Stimulated activated CD4-positive, alpha-beta T cell treated with anti-CD3 and anti-CD28 coated beads, Interleukin-12 subunit alpha, Interleukin-12 subunit beta, amount 100 ng/mL, for 4 hours (primary cell): ENCODE measurements at regions not wholly inside any gene's neighbourhood (a gene's known extent, or its start where the extent isn't known, plus 50 kb on each side); places are given as distances from the start of the nearest gene placed in this dataset.

Source experiments
- DNase-seq: peaks from one replicate; pipeline ENCODE4 v3.0.0-alpha.2; 2020

DNA sequence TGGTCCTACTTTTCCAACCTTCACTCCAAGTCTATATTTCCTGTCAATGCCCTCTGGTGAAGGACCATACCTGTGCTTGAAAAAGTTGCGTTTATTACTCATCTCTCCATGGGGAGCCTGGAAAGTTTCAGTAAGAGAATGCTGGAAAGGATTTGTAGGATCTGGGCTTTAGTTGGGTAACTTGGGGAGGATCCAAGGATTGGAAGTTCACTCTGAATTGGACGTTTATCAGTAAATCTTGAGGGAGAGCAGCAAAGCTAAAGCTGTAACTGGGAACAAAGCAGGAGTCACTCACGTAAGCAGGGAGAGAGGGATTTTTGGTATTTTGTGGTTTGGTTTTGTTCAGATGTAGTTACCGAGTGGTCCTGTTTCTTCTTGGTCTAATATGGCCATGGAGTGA, 51.4 kb upstream of the NPVF start:
- DNase-seq = no peak

GRCh38 chr7:25280181-25280580, 51.9 kb upstream of the NPVF start:
- DNase-seq = no peak

DNA sequence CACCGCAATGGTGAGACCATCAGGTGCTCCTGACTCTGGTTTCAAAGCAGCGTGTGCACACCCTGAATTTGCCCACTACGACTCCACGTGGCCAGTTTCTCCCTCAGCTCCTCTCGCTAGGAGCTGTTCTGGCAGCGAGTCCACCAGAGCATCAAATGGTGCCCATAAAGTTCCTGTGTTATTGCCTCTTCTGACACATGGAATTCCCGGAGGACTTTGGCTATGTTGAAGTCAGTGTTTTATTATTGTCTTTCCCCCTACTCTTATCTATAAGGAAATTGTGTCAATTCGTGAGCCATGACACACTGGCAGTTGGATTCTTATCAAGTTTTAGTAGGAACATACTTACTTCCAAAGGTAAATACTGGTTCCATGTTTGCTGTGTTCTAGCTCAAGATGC, 53.9 kb upstream of the NPVF start:
- DNase-seq = no peak

GRCh38 chr7:25286756-25287155, 58.5 kb upstream of the NPVF start:
- DNase-seq = no peak

- DNase-seq = no peak
These were observed 59.0 kb upstream of the NPVF start for GRCh38 chr7:25287291-25287690.

DNA sequence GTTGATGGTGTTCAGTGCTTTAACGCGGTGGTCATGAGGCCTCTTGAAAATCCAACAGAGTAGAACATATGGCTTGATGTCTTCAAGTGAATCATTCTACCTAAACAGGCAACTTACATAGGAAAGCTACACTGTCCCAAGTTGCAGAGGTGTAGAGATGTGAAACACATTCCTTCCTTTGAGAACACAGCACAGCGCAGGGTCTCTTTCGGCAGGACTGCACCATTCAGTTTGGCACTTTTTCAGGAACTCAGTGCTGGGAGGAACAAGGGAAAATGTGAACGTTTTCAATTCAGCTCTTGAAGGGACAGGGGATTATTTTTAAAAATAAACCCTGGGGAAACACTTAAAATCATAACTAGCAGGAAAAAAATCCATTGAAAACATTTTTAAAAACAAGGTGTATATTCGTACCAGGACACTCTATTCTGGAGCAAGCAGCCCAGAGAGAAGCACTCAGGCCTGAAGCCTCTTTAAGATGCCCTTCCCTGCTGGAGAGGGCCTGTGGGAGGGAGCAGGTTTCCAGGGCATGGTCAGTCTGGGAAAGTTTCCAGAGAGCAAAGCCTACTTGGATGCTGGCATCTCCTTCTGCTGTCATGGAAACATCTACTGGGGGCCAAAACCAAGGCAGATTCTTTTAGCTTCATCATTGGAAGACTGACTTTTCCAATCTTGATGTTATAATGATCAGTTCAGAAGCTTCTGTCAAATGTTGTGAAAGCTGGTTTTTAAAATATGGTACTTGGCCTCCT, 60.4 kb upstream of the NPVF start:
- no peak for DNase-seq

GRCh38 chr7:25289518-25289917, 61.2 kb upstream of the NPVF start:
- no peak for DNase-seq

DNA sequence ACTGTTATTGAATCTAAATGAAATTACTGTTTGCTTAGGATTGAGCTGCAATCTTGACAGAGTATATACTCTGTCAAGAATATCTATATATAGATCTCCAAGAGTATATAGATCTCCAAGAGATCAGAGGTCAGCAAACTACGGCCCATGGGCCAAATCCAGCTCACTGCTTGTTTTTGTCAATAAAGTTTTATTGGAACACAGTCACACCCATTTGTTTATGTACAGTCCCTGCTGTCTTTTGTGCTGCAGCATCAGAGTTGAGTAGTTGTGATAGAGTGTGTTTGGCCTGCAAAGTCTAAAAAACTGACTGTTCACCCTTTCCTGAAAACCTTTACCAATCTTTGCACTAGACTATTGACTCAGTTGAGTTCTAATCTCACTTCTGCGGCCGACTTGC, 66.3 kb upstream of the NPVF start:
- DNase-seq = no peak

GRCh38 chr7:25295387-25295786, 67.1 kb upstream of the NPVF start:
- no peak for DNase-seq

- no peak for DNase-seq
These were observed 67.8 kb upstream of the NPVF start for GRCh38 chr7:25296086-25296485.

- no peak for DNase-seq
These were observed 69.0 kb upstream of the NPVF start for GRCh38 chr7:25297278-25297677.

DNA sequence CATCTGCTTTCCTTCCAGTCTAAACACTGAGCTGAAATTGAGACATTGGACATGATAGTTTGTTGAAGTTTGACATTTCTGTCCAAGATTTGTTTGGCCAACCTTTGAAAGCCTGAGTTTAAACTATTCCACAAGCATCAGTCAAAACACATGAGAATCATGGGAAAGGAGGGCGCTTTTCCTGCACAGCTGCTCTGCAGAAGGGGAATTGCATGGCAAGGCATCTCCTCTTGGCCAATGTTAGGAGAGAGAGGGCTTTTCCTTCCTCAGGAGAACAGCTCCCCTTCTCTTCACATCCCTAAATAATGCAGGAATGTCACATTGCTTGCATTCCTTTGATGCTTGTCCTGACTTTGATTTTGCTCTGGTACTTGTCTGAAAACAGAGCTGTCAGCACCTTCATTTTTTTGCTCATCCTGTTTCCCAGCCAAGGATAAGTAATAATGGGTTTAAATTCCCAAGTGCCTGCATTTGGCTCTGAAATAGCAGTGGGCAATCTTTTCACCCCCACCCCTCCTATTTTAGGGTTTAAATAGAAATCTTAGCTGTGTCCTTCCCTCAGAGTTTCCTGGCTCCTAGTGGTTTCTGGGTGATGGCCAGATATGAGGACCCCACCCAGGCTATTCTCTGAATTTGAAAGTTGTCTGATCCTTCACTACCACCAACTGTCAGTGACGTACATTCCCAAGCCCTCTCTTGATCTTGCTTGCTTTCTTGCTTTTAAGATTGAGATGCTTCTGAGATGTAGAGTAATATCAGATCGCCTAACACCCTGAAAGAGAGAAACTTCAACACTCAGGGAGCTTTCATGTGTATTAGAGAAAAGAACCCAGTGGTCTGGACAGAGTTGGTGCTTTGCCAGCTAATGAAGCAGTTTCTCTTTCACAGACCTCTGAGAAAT, 75.2 kb upstream of the NPVF start:
- no peak for DNase-seq

DNA sequence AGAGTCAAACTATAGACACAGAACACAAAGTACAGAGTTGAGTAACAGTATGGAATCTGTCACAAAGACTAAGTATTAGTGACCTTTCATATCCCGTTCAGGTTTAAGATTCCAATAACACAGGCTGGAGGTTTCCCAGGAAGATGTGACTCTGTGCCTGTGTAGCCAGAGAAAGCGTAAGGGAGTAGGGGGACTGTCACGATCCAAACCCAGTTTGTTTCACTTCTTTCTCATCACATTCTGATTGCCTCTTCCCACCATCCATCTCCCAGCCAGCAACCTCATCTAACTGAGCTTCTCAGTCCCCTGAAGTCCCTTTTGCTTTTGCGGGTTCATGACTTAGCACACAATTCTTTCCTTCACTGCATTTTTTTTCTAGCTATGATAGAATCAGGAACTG, 76.4 kb upstream of the NPVF start:
- no peak for DNase-seq

GRCh38 chr7:25305831-25306230, 77.5 kb upstream of the NPVF start:
- DNase-seq = no peak

- DNase-seq = no peak
These were observed 79.3 kb upstream of the NPVF start for GRCh38 chr7:25307624-25308023.

DNA sequence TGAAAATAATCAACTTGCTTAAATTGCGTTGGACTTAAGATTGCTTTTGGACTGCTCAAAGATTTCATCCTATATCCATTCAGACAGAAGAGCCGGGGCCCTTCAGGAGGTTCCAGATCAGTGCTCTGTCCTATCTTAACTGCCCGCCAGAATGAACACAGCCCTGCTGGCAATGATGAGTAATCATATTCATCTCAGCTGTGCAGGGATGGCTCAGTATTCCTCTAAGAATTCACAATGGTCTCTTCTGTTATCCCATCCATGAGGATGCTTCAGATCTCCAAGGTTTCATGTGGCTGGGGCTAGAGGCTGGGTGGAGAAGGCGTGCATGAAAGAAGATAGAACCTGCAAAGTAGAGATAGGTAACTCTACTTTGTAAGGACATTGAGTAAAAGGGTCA, 80.0 kb upstream of the NPVF start:
- DNase-seq = no peak

DNA sequence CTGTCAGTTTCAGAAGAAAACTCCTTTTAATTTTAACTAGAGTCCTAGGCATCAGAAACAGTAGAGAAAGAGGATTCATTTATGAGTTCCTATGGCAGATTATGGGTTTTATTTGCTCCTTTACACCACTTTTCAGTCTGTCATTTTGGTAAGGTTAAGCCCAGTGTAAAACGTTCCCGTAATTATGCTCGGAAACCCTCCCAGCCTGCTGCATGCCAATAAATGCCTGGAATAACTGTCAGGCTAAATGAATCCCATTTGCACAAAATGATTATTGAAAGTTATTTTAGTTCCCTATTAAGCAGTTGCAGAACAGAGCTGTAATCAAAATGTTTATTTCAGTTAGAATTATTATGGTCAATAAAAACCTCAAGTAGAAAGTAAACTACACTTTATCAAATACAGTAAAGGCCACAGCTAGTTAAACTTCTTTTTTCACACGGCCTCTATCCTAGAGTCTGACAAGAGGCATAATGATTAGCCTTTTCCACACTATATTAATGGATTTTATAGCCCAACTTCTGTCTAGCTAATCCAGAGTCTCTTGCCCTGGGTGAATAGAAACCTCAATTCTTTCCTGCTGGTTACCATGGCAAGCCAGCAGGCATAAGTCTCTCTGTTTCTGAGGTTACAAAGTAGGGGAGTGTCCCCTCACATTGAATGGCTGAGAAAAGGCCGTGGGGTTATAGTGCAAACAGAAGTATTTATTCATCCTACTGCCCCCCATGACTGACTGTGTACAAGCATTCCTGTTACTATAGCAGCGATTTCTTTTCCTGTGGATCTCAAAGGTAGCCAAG, 80.8 kb upstream of the NPVF start:
- DNase-seq = no peak

DNA sequence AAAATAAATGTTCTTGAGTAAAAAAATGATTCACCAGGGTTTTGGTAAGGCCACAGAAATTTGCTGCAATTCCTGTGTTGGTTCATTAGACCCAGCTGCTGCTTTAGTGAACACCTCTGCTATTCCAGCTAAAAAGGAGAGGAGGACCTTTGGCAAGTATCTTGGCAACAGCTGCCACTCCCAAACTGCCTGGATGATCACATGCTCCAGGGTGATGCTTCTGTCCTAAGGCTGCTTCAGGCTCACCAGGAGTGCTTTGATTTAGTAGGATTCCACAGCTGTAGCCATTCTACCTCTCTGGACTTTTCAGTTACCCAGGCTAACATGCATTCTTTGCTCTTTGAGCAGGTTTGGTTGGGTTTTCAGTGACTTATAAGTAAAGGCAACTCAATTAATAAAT, 82.6 kb upstream of the NPVF start:
- no peak for DNase-seq

DNA sequence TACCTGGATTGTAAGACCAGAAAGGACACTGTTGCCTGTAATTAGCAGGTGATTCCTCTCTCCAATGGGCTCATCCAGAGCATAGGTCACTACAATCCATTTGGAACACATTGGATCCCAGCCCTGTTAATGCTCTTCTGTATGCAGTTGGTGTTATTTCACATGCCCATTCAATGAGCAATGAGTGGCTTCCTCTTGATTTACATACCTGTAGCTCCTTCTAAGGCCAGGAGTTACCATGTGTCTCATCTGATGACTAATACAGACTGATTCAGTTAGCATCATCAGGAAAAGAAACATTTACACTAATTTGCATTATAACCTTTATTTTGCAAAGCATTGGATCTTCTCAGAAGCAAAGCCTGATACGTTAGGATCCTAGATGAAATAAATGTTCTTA, 83.1 kb upstream of the NPVF start:
- DNase-seq = no peak

GRCh38 chr7:25312968-25313367, 84.7 kb upstream of the NPVF start:
- no peak for DNase-seq

GRCh38 chr7:25313526-25313925, 85.2 kb upstream of the NPVF start:
- DNase-seq = no peak

- DNase-seq = no peak
These were observed 85.9 kb upstream of the NPVF start for GRCh38 chr7:25314094-25314730.

GRCh38 chr7:25314731-25315267, 86.5 kb upstream of the NPVF start:
- DNase-seq = no peak
